Sigmoid colon (tissue), 4 donors: ENCODE measurements at regions not wholly inside any gene's neighbourhood (a gene's known extent, or its start where the extent isn't known, plus 50 kb on each side); places are given as distances from the start of the nearest gene placed in this dataset.

Experiments
- CTCF ChIP-seq, 4 experiments: fragments of 450-650 bp in 3 of 4; fragments of 200-600 bp in 1 of 4; IDR thresholded peaks; one replicate each; pipeline ENCODE4 v1.5.1; 2016 to 2019; ENCODE audit warnings: antibody characterized with exemption in 4 of 4, mild to moderate bottlenecking in 3 of 4, moderate library complexity in 2 of 4
- EP300 ChIP-seq, 4 donors: sonication (generic); formaldehyde crosslinking; IDR thresholded peaks; one replicate each; pipeline ENCODE4 v1.6.1; 2017; ENCODE audit warnings: antibody characterized with exemption in 4 of 4
- POLR2A ChIP-seq, 2 donors: fragments of 450-650 bp; IDR thresholded peaks; one replicate each; pipeline ENCODE4 v1.6.1; 2016; ENCODE audit warnings: antibody characterized with exemption in 2 of 2, mild to moderate bottlenecking in 2 of 2, moderate library complexity in 2 of 2
- POLR2AphosphoS5 ChIP-seq, 4 donors: sonication (generic); formaldehyde crosslinking; IDR thresholded peaks; one replicate each; pipeline ENCODE4 v1.6.1; 2017; ENCODE audit warnings: antibody characterized with exemption in 4 of 4

GRCh38 chr15:87211547-87211946, 1045.0 kb downstream of the NTRK3 start:
- TF ChIP-seq CTCF (IDR thresholded peaks at IDR 0.05): no peak
- no peak for TF ChIP-seq POLR2A (IDR thresholded peaks at IDR 0.05)
- no peak for TF ChIP-seq EP300 (IDR thresholded peaks at IDR 0.05)
- TF ChIP-seq POLR2AphosphoS5 (IDR thresholded peaks at IDR 0.05): no peak
